NCI-H82 (cell line): ENCODE measurements at regions not wholly inside any gene's neighbourhood (a gene's known extent, or its start where the extent isn't known, plus 50 kb on each side); places are given as distances from the start of the nearest gene placed in this dataset.

Experiments used
- DNase-seq: peaks from one replicate; lab custom pipeline; 2025; lab: John Stamatoyannopoulos, UW

- no peak for DNase-seq
Observed at GRCh38 chr18:27274901-27275300, 89.8 kb upstream of the CHST9 start.

GRCh38 chr18:27270508-27270907 is 85.4 kb upstream of the CHST9 start:
- no peak for DNase-seq

- DNase-seq = no peak
Observed at GRCh38 chr18:27263369-27263768, 78.3 kb upstream of the CHST9 start.

GRCh38 chr18:27261769-27262549 is 76.9 kb upstream of the CHST9 start:
- DNase-seq = no peak

- DNase-seq = no peak
Observed at GRCh38 chr18:27253571-27253970, 68.5 kb upstream of the CHST9 start.

GRCh38 chr18:27250471-27250870 is 65.4 kb upstream of the CHST9 start:
- DNase-seq = no peak

GRCh38 chr18:27249933-27250332 is 64.8 kb upstream of the CHST9 start:
- no peak for DNase-seq

- no peak for DNase-seq
Observed at GRCh38 chr18:27244259-27244658, 59.2 kb upstream of the CHST9 start.

GRCh38 chr18:27242392-27243047 is 57.4 kb upstream of the CHST9 start:
- DNase-seq = no peak

GRCh38 chr18:27240383-27240782 is 55.3 kb upstream of the CHST9 start:
- peak; percentile 76 for DNase-seq

GRCh38 chr18:27239669-27240068 is 54.6 kb upstream of the CHST9 start:
- DNase-seq = no peak

- no peak for DNase-seq
Observed at GRCh38 chr18:27235218-27235870, 50.2 kb upstream of the CHST9 start.
